B cell (primary cell): ENCODE measurements at regions not wholly inside any gene's neighbourhood (a gene's known extent, or its start where the extent isn't known, plus 50 kb on each side); places are given as distances from the start of the nearest gene placed in this dataset.

Experiments used
- ATAC-seq: fragments of 200-7000 bp; cut with Tn5 transposase; one replicate; pipeline ENCODE4 v1.10.0; 2021; ENCODE audit warnings: low read depth, mild to moderate bottlenecking, moderate number of reproducible peaks, moderate library complexity
- CTCF ChIA-PET: fragments of 350-600 bp; sonication (Branson Sonifier 250); formaldehyde crosslinking; loops from one replicate; lab custom pipeline; 2021; ENCODE audit warnings: antibody characterized with exemption, inconsistent platforms; lab: Charles Lee
- POLR2A ChIA-PET: fragments of 350-600 bp; sonication (Branson Sonifier 250); formaldehyde crosslinking; loops from one replicate; lab custom pipeline; 2021; ENCODE audit warnings: antibody characterized with exemption; lab: Charles Lee
- DNase-seq: peaks from one replicate; pipeline ENCODE4 v3.0.0; 2013
- H2AFZ ChIP-seq: 2 replicates; pipeline ENCODE4 v1.6.1; 2012; ENCODE audit warnings: mild to moderate bottlenecking, low read depth, low read length; ENCODE audit not compliant: insufficient read depth, poor library complexity, severe bottlenecking
- H3K27ac ChIP-seq, 2 donors: 1 replicate in 1 of 2; 2 replicates in 1 of 2; pipeline ENCODE4 v1.5.1; 2012 to 2013; ENCODE audit warnings: low read length in 2 of 2, mild to moderate bottlenecking in 2 of 2, moderate library complexity in 1 of 2
- H3K27me3 ChIP-seq, 4 experiments: fragments of 200-600 bp in 1 of 4; sonication (generic) in 1 of 4; replicated peaks in 1 of 4; 1 replicate in 2 of 4; 2 replicates in 2 of 4; pipeline versions ENCODE4 v1.6.1 to v1.7.0; 2013 to 2016; ENCODE audit warnings: low read length in 3 of 4, mild to moderate bottlenecking in 2 of 4, mixed read lengths in 1 of 4, moderate library complexity in 1 of 4; ENCODE audit not compliant: insufficient read depth in 4 of 4, control insufficient read depth in 3 of 4; ENCODE audit errors: control extremely low read depth in 1 of 4
- H3K36me3 ChIP-seq, 2 experiments: replicated peaks in 1 of 2; 1 replicate in 1 of 2; 2 replicates in 1 of 2; pipeline versions ENCODE4 v1.6.1 to v1.7.1; 2013; ENCODE audit warnings: low read length in 1 of 2; ENCODE audit not compliant: insufficient read depth in 2 of 2, control insufficient read depth in 1 of 2; ENCODE audit errors: control extremely low read depth in 1 of 2, extremely low read depth in 1 of 2
- H3K4me1 ChIP-seq, 2 donors: fragments of 200-600 bp in 1 of 2; sonication (generic) in 1 of 2; 1 replicate in 1 of 2; 2 replicates in 1 of 2; pipeline versions ENCODE4 v1.5.1 to v1.6.1; 2013 to 2017; ENCODE audit warnings: low read length in 2 of 2; ENCODE audit not compliant: control insufficient read depth in 2 of 2, insufficient read depth in 2 of 2
- H3K4me2 ChIP-seq: replicated peaks from 2 replicates; pipeline ENCODE3; 2012; ENCODE audit warnings: mild to moderate bottlenecking, low read depth, low read length; ENCODE audit not compliant: poor library complexity, severe bottlenecking
- H3K4me3 ChIP-seq, 5 experiments: fragments of 200-600 bp in 1 of 5; sonication (generic) in 1 of 5; 1 replicate in 3 of 5; 2 replicates in 2 of 5; pipeline versions ENCODE4 v1.5.1 to v1.7.0; 2011 to 2016; ENCODE audit warnings: low read length in 4 of 5, mild to moderate bottlenecking in 4 of 5, low read depth in 2 of 5, control low read depth in 1 of 5, moderate library complexity in 1 of 5; ENCODE audit not compliant: insufficient read depth in 1 of 5; ENCODE audit errors: control extremely low read depth in 1 of 5, extremely low read depth in 1 of 5
- H3K79me2 ChIP-seq: fragments of 200-600 bp; sonication (generic); one replicate; pipeline ENCODE4 v1.6.0; 2016; ENCODE audit warnings: low read length; ENCODE audit not compliant: control insufficient read depth, insufficient read depth
- H3K9ac ChIP-seq: fragments of 200-600 bp; sonication (generic); 2 replicates; pipeline ENCODE4 v1.6.1; 2017; ENCODE audit warnings: mild to moderate bottlenecking, low read length, moderate library complexity
- H3K9me3 ChIP-seq, 3 donors: one replicate each; pipeline versions ENCODE4 v1.6.1 to v1.7.1; 2013; ENCODE audit warnings: low read length in 2 of 3; ENCODE audit not compliant: control insufficient read depth in 2 of 3, insufficient read depth in 1 of 3; ENCODE audit errors: control extremely low read depth in 1 of 3
- H4K20me1 ChIP-seq: 2 replicates; pipeline ENCODE4 v1.6.0; 2012; ENCODE audit warnings: mild to moderate bottlenecking, low read length; ENCODE audit not compliant: insufficient read depth, control insufficient read depth, poor library complexity, severe bottlenecking
- H3K27ac Mint-ChIP-seq: one replicate; pipeline ENCODE4 v1.8.0; 2021; ENCODE audit warnings: mixed read lengths
- H3K27me3 Mint-ChIP-seq: one replicate; pipeline ENCODE4 v1.8.0; 2021; ENCODE audit warnings: mixed read lengths
- H3K4me1 Mint-ChIP-seq: one replicate; pipeline ENCODE4 v1.8.0; 2021; ENCODE audit warnings: mixed read lengths
- H3K4me3 Mint-ChIP-seq: one replicate; pipeline ENCODE4 v1.8.0; 2021; ENCODE audit warnings: mixed read lengths
- H3K9me3 Mint-ChIP-seq: one replicate; pipeline ENCODE4 v1.8.0; 2022; ENCODE audit warnings: mixed read lengths; ENCODE audit not compliant: insufficient read depth
- EZH2 ChIP-seq: IDR thresholded peaks from 2 replicates; pipeline ENCODE4 v1.6.1; 2012; ENCODE audit warnings: borderline replicate concordance, low read depth, mild to moderate bottlenecking, moderate library complexity, low read length; ENCODE audit not compliant: insufficient read depth, poor library complexity, severe bottlenecking
- WGBS: methylation state at CpG from one replicate; pipeline ENCODE4 v1.1.5; 2013; ENCODE audit warnings: missing lambda C conversion rate; ENCODE audit not compliant: insufficient coverage; 5-methylcytosine and 5-hydroxymethylcytosine counted together
- intact Hi-C: fragments of 100-400 bp; cut with micrococcal nuclease; formaldehyde crosslinking; loops from one replicate; pipeline ENCODE4 v1.10.0; 2022
- TF ChIP-seq, protein P1 (sequence below): fragments of 200-600 bp; IDR thresholded peaks from one replicate; pipeline ENCODE4 v1.8.0; 2022; ENCODE audit warnings: antibody characterized with exemption, mild to moderate bottlenecking

DNA sequence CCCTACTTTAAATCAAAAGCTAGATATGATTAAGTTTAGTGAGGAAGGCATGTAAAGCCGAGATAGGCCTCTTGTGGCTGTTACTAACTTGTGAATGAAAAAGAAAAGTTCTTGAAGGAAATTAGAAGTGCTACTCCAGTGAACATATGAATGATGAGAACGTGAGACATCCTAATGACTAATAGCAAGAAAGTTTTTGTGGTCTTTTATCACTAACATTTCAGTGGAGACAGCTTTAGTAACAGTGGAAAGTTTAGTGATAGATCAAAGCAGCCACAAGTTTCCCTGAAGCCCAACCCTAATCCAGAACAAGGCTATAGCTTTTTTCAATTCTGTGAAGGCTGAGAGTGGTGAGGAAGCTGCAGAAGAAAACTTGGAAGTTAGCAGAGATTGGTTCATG, 73.6 kb upstream of the LRRC8B start:
- no peak for ATAC-seq
- TF ChIP-seq, protein P1, sequence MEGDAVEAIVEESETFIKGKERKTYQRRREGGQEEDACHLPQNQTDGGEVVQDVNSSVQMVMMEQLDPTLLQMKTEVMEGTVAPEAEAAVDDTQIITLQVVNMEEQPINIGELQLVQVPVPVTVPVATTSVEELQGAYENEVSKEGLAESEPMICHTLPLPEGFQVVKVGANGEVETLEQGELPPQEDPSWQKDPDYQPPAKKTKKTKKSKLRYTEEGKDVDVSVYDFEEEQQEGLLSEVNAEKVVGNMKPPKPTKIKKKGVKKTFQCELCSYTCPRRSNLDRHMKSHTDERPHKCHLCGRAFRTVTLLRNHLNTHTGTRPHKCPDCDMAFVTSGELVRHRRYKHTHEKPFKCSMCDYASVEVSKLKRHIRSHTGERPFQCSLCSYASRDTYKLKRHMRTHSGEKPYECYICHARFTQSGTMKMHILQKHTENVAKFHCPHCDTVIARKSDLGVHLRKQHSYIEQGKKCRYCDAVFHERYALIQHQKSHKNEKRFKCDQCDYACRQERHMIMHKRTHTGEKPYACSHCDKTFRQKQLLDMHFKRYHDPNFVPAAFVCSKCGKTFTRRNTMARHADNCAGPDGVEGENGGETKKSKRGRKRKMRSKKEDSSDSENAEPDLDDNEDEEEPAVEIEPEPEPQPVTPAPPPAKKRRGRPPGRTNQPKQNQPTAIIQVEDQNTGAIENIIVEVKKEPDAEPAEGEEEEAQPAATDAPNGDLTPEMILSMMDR: no peak
- no peak overlapping the region for H3K9ac ChIP-seq
- no peak overlapping the region for H3K4me3 ChIP-seq
- Mint-ChIP-seq H3K27ac (no peak overlapping the region), H3K4me3 (no peak overlapping the region), H3K4me1 (no peaks in the 10 kb centered on the region), H3K9me3 (no peaks in the 10 kb centered on the region), H3K27me3 (peaks cover 4% of the 10 kb centered on the region)
- peaks cover 0 to 4% (median 1%) of the 10 kb centered on the region in 4 experiments for H3K27me3 ChIP-seq
- ChIA-PET POLR2A (no interaction called here), CTCF (interaction anchor here (0.7 to 1.6 kb wide), 4 partner anchors 313 to 470 kb away, joined by 3 to 8 read pairs (median 4); no protein-coding TSS in a partner anchor)
- no peak for DNase-seq
- H3K4me2 ChIP-seq: no peak overlapping the region
- H4K20me1 ChIP-seq: no peaks in the 10 kb centered on the region
- no peak overlapping the region for H3K27ac ChIP-seq
- H2AFZ ChIP-seq: no peak overlapping the region
- intact Hi-C loops: no loop called here
- H3K36me3 ChIP-seq: no peaks in the 10 kb centered on the region
- H3K79me2 ChIP-seq: no peaks in the 10 kb centered on the region
- no peaks in the 10 kb centered on the region for H3K4me1 ChIP-seq
- WGBS: no CpG with 5 or more reads among the region's 2 CpGs
- no peaks in the 10 kb centered on the region for H3K9me3 ChIP-seq

DNA sequence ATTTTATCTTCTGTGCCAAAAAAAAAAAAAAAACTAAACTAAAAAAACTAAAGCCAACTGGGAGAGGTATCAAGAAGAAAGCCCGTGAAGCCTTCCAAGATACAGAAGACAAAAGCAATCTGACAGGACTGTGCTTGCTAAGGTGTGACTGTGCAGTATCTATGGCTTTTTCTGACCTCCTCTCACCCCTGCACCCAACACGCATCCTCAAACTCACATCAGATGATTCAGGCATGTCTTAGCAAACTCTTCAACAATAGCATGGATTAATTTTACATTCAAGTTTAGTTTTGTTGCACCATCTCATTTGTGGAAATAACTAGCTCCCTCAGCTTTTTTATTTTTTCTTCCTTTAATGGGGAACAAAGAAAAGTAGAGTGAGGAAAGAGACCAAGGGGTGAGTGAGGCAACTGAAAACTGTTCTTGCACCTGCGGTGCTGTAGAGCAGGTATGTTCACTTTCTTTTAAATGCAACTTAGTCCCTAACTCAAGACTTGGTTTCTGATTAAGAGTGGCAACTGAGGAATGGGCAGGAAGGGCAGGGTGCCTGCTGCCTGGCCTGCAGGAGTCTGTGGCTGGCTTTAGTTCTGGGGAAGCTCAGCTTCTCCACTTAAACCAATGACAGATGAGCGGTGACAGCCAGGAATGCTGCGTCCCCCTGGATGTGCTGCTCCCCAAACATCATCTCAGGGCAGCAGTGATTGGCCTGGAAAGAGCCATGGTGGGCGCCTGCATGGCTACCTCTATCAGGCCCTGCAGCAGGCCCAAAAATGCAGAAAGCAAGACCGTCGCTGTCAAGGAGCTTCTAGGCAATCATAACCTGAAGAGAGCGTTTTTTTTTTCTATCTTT, 71.3 kb upstream of the LRRC8B start:
- no peak overlapping the region for H3K4me3 ChIP-seq
- WGBS: 96% methylated on average over 5 of the region's 9 CpGs
- TF ChIP-seq, protein P1: no peak
- no peak for TF ChIP-seq EZH2
- ChIA-PET POLR2A (interaction anchor here (0.7 kb wide), 1 partner anchor 561 kb away, joined by 3 read pairs; no protein-coding TSS in a partner anchor), CTCF (interaction anchor here (0.8 to 6.9 kb wide), 10 partner anchors 13 to 519 kb away, joined by 3 to 62 read pairs (median 3); no protein-coding TSS in a partner anchor)
- Mint-ChIP-seq H3K27ac (no peak overlapping the region), H3K4me3 (no peak overlapping the region), H3K4me1 (peaks cover 2% of the 10 kb centered on the region), H3K27me3 (peaks cover 10% of the 10 kb centered on the region), H3K9me3 (no peaks in the 10 kb centered on the region)
- no peak overlapping the region for H2AFZ ChIP-seq
- H3K27ac ChIP-seq: no peak overlapping the region
- intact Hi-C loops: no loop called here
- no peaks in the 10 kb centered on the region for H3K36me3 ChIP-seq
- no peak overlapping the region for H3K9ac ChIP-seq
- no peaks in the 10 kb centered on the region for H3K9me3 ChIP-seq
- no peaks in the 10 kb centered on the region for H3K4me1 ChIP-seq
- no peaks in the 10 kb centered on the region for H3K79me2 ChIP-seq
- H4K20me1 ChIP-seq: no peaks in the 10 kb centered on the region
- DNase-seq (no peak), ATAC-seq (no peak)
- H3K4me2 ChIP-seq: no peak overlapping the region
- peaks cover 0 to 6% (median 5%) of the 10 kb centered on the region in 4 experiments for H3K27me3 ChIP-seq
